Prostate gland (tissue), 2 donors: ENCODE measurements at regions not wholly inside any gene's neighbourhood (a gene's known extent, or its start where the extent isn't known, plus 50 kb on each side); places are given as distances from the start of the nearest gene placed in this dataset.
"Not testable (repeated sequence)": the region's sequence is repeated elsewhere in the genome, so short reads cannot be mapped to it uniquely, and the experiment has no call there.

Source experiments
- DNase-seq: peaks from one replicate; pipeline ENCODE4 v3.0.0-alpha.2; 2019; ENCODE audit warnings: low spot score
- H3K27ac ChIP-seq, 2 donors: fragments of 200-600 bp; sonication (generic); 2 replicates each; pipeline ENCODE4 v1.5.1; 2017 to 2019
- H3K27me3 ChIP-seq: fragments of 200-600 bp; sonication (generic); replicated peaks from 2 replicates; pipeline ENCODE4 v1.5.1; 2019; ENCODE audit not compliant: insufficient read depth
- H3K36me3 ChIP-seq, 2 donors: fragments of 200-600 bp; sonication (generic); 1 replicate in 1 of 2; 2 replicates in 1 of 2; pipeline versions ENCODE4 v1.5.1 to v1.8.1; 2017 to 2019
- H3K4me1 ChIP-seq: fragments of 200-600 bp; sonication (generic); replicated peaks from 2 replicates; pipeline ENCODE4 v1.5.1; 2019
- H3K4me3 ChIP-seq, 2 donors: fragments of 200-600 bp; sonication (generic); 2 replicates each; pipeline ENCODE4 v1.5.1; 2017 to 2019
- H3K9me3 ChIP-seq: fragments of 200-600 bp; sonication (generic); 2 replicates; pipeline ENCODE4 v1.5.1; 2017
- CTCF ChIP-seq, 4 experiments: fragments of 200-600 bp in 2 of 4; fragments of 450-650 bp in 2 of 4; sonication (generic) in 2 of 4; IDR thresholded peaks; 1 replicate in 3 of 4; 2 replicates in 1 of 4; pipeline ENCODE4 v1.5.1; 2016 to 2019; ENCODE audit warnings: antibody characterized with exemption in 4 of 4, mild to moderate bottlenecking in 2 of 4, moderate library complexity in 2 of 4
- POLR2A ChIP-seq: fragments of 450-650 bp; IDR thresholded peaks from one replicate; pipeline ENCODE4 v1.6.1; 2016; ENCODE audit warnings: antibody characterized with exemption, mild to moderate bottlenecking
- POLR2AphosphoS5 ChIP-seq: sonication (generic); formaldehyde crosslinking; IDR thresholded peaks from one replicate; pipeline ENCODE4 v1.6.1; 2017; ENCODE audit warnings: antibody characterized with exemption
- WGBS: methylation state at CpG from one replicate; pipeline ENCODE4 v1.1.5; 2018; 5-methylcytosine and 5-hydroxymethylcytosine counted together
- intact Hi-C: fragments of 100-400 bp; cut with DNase I; formaldehyde crosslinking; loops from one replicate; pipeline ENCODE4 v1.14.2; 2022

- no peaks in the 10 kb centered on the region for H3K36me3 ChIP-seq
- H3K4me3 ChIP-seq, result no peak overlapping the region
- no peaks in the 10 kb centered on the region for H3K4me1 ChIP-seq
- no peaks in the 10 kb centered on the region for H3K27me3 ChIP-seq
- H3K9me3 ChIP-seq, result no peaks in the 10 kb centered on the region
- 83% methylated on average over 1 of the region's 1 CpG for WGBS
- intact Hi-C loops, result no loop called here
- no peak overlapping the region for H3K27ac ChIP-seq
- TF ChIP-seq POLR2A, result no peak
- TF ChIP-seq CTCF (IDR thresholded peaks at IDR 0.05), result no peak
- TF ChIP-seq POLR2AphosphoS5, result no peak
- DNase-seq, result no peak
Measured at GRCh38 chr3:72034986-72035385, 250.0 kb upstream of the PROK2 start.

DNA sequence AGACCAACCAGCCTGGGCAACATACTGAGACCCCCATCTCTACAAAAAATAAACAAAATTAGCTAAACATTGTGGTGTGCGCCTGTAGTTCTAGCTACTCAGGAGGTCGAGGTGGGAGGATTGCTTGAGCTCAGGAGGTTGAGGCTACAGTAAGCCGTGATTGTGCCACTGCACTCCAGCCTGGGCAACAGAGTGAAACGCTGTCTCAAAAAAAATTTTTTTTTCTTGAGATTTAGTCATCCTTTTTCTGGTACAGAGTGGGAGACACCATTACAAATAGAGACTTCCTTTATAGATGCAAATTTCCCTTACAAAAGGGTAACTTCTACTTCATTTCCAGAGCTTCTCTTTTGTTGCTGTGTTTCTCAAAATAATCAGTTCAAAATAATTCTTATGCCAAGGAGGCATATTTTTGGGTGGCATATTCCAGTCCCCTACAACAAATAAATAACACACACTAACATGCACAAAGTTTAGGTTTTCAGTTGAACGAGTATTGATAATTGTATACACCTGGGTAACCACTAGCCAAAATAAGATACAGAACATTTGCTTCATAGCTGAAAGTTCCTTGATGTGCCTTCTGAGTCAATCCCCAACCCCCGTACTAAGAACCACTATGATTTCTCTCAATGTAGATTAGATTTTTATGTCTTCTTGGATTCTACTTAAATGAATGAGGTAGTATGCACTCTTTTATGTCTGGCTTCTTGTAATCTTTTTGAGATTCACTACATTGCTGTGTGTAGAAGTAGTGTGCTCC lies 248.9 kb upstream of the PROK2 start:
- Histone ChIP-seq H3K4me1 (no peaks in the 10 kb centered on the region), H3K27ac (no peak overlapping the region), H3K36me3 (no peaks in the 10 kb centered on the region), H3K9me3 (no peaks in the 10 kb centered on the region), H3K27me3 (no peaks in the 10 kb centered on the region), H3K4me3 (no peak overlapping the region)
- no peak for DNase-seq
- 89% methylated on average over 6 of the region's 6 CpGs for whole genome bisulfite sequencing
- no peak for TF ChIP-seq POLR2AphosphoS5
- no peak for TF ChIP-seq POLR2A
- TF ChIP-seq CTCF (IDR thresholded peaks at IDR 0.05), result no peak
- intact Hi-C loops, result no loop called here

GRCh38 chr3:72032441-72033135 lies 247.6 kb upstream of the PROK2 start:
- no peaks in the 10 kb centered on the region for H3K27me3 ChIP-seq
- no peak overlapping the region for H3K27ac ChIP-seq
- H3K9me3 ChIP-seq, result no peaks in the 10 kb centered on the region
- DNase-seq, result no peak
- WGBS, result 86% methylated on average over 7 of the region's 7 CpGs
- H3K36me3 ChIP-seq, result no peaks in the 10 kb centered on the region
- no peaks in the 10 kb centered on the region for H3K4me1 ChIP-seq
- intact Hi-C loops, result no loop called here
- H3K4me3 ChIP-seq, result no peak overlapping the region
- no peak for TF ChIP-seq CTCF (IDR thresholded peaks at IDR 0.05)
- no peak for TF ChIP-seq POLR2AphosphoS5
- TF ChIP-seq POLR2A, result no peak

DNA sequence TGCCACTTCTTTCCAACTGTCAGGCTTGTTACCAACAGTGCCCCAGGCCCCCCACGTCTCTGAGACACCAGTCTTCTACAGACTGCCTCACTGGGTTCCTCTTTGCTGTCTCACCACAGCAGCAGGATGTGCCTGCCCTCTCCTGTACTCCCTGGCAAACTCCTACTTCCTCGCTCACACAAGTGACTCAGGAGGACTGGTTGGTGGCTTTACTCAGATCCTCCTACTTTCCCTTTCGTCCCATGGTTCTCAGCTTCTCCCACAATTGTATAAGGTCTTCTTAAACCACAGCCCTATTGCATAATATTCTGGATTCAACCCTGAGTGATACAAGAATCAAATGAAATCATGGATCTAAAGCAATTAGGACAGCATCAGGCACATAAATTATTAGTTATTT lies 246.6 kb upstream of the PROK2 start:
- 86% methylated on average over 3 of the region's 3 CpGs for WGBS
- no peaks in the 10 kb centered on the region for H3K36me3 ChIP-seq

DNA sequence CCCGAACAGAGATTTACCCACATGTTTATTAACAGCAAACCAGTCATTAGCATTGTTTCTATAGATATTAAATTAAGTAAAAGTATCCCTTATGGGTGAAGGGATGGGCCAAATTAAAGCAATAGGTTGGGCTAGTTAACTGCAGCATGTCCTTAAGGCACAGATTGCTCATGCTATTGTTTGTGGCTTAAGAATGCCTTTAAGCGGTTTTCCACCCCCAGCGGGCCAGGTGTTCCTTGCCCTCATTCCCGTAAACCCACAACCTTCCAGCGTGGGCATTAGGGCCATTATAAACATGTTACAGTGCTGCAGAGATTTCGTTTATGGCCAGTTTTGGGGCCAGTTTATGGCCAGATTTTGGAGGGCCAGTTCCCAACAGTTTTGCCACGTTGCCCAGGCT lies 245.3 kb upstream of the PROK2 start:
- H3K4me1 ChIP-seq, H3K27me3 ChIP-seq, intact Hi-C loops, H3K27ac ChIP-seq, DNase-seq, H3K9me3 ChIP-seq, H3K36me3 ChIP-seq, H3K4me3 ChIP-seq: not testable (repeated sequence)
- 89% methylated on average over 7 of the region's 7 CpGs for WGBS

More for the DNA sequence above, 246.6 kb upstream of the PROK2 start:
- no peaks in the 10 kb centered on the region for H3K4me1 ChIP-seq
- no peaks in the 10 kb centered on the region for H3K27me3 ChIP-seq
- intact Hi-C loops, result no loop called here
- H3K4me3 ChIP-seq, result no peak overlapping the region
- DNase-seq, result no peak
- H3K9me3 ChIP-seq, result no peaks in the 10 kb centered on the region
- TF ChIP-seq POLR2AphosphoS5 (no peak), CTCF (IDR thresholded peaks at IDR 0.05) (no peak), POLR2A (no peak)
- H3K27ac ChIP-seq, result no peak overlapping the region

DNA sequence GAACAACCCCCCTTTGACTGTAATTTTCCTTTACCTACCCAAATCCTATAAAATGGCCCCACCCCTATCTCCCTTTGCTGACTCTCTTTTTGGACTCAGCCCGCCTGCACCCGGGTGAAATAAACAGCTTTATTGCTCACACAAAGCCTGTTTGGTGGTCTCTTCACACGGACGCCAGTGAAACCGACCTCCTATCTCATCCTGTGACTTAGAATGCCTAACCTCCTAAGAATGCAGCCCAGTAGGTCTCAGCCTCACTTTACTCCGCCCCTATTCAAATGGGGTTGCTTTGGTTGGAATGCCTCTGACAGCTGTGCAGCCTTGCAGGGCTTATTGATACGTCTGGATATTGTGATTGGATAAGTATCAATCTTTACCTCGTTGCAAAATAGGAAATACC lies 243.8 kb upstream of the PROK2 start:
- H3K36me3 ChIP-seq, H3K4me1 ChIP-seq, H3K9me3 ChIP-seq, intact Hi-C loops, H3K27me3 ChIP-seq, H3K4me3 ChIP-seq, H3K27ac ChIP-seq, DNase-seq: not testable (repeated sequence)
- WGBS, result 72% methylated on average over 8 of the region's 8 CpGs

DNA sequence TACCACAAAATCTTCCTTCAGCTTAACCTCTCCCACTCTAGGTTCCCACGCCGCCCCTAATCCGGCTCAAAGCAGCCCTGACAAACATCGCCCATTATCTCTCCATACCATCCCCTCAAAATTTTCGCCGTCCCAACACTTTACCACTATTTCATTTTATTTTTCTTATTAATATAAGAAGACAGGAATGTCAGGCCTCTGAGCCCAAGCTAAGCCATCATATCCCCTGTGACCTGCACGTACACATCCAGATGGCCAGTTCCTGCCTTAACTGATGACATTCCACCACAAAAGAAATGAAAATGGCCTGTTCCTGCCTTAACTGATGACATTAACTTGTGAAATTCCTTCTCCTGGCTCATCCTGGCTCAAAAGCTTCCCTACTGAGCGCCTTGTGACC lies 243.4 kb upstream of the PROK2 start:
- DNase-seq, H3K27me3 ChIP-seq, H3K4me1 ChIP-seq, H3K9me3 ChIP-seq, H3K27ac ChIP-seq, H3K36me3 ChIP-seq, H3K4me3 ChIP-seq, intact Hi-C loops: not testable (repeated sequence)
- WGBS, result 98% methylated on average over 8 of the region's 8 CpGs

DNA sequence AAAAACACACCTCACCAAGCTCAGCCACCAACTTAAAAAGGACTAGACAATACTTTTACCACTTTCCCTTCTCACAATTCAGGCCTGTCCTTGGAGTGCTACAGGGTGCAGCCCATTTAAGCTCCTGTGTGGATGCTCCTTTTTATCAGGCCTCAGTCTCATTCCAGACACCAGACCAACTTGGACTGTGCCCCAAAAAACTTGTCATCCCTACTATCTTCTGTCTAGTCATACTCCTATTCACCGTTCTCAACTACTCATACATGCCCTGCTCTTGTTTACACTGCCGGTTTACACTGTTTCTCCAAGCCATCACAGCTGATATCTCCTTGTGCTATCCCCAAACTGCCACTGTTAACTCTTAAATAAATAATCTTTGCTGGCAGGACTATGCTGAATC lies 242.8 kb upstream of the PROK2 start:
- WGBS, result 18% methylated on average over 2 of the region's 2 CpGs

More for the DNA sequence above, 242.8 kb upstream of the PROK2 start:
- H3K27me3 ChIP-seq, intact Hi-C loops, H3K27ac ChIP-seq, H3K4me1 ChIP-seq, H3K9me3 ChIP-seq, DNase-seq, H3K4me3 ChIP-seq, H3K36me3 ChIP-seq: not testable (repeated sequence)
